ENCODE measurements at regions not wholly inside any gene's neighbourhood (a gene's known extent, or its start where the extent isn't known, plus 50 kb on each side); places are given as distances from the start of the nearest gene placed in this dataset.
"Not testable (repeated sequence)": the region's sequence is repeated elsewhere in the genome, so short reads cannot be mapped to it uniquely, and the experiment has no call there.

DNA sequence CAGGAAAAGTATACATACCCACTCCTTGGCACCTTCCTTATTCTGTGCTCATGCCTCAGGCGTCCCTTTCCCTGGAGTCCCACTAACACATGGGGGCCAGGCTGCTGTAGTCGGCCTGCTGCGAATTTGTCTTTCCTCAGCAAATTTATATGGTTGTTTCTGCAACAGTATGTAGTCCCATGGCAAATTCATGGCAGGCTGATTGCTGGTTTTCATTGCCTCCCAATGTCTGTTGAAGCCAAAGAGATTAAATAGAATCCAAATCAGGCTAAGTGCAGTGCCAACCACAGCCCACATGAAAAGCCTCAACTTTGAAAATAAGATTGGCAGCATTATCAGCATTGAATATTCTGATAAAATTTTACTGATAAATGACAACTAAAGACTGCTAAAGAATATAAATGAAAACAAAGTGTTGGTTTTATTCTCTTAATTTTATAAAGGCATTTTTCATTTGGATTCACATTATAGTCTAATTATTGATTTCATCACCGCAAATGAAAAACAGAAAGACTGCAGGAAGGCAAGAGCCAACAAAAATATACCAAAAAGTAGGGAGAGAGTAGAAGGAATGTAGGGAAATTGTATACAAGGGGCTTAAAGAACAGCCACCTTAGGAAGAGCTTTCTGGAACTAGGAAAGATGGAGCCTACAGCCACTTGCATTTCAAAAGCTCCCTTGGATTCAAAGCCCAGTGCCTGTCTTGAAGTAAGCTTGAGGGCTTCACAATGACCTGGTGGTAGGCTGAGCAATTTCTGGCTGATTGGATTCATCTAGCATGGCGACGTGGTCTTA lies 283.7 kb upstream of the MMADHC start:
- no peak for DNase-seq (ENCODE audit: low read depth)

DNA sequence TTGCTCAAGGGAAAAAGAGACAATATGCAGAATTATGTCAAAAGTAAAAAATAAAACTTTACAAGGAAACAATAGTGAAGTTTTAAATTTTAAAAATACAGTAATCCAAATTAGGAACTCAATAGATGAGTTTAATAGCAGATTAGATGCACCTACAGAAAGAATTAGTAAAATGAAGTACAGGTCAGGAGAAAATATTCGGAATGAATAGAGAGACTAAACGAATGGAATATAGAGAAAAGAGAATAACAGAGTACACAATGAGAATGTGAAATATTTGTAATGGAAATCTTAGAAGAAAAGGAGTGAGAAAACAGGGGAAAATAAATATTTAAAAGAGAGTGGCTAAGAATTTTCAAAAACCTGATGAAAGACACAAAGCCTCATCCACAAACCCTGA lies 275.7 kb upstream of the MMADHC start:
- DNase-seq (ENCODE audit: low read depth), result no peak

DNA sequence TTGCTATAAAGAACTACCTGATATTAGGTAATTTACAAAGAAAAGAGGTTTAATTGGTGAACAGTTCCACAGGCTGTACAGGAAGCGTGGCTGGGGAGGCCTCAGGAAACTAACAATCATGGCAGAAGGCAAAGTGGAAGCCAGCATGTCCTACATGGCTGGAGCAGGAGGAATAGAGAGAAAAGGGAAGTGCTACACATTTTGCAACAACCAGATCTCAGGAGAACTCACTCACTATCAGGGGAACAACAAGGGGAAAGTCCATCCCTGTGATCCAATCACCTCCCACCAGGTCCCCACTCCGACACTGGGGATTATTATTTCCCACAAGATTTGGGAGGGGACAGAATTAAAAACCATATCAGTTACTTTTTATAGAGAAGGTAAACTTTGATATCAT lies 273.5 kb upstream of the MMADHC start:
- DNase-seq (ENCODE audit: low read depth), result peak; percentile 6

- peak; percentile 83 for DNase-seq (ENCODE audit: low read depth)
These were observed 272.8 kb upstream of the MMADHC start for GRCh38 chr2:149860276-149860921.

GRCh38 chr2:149858901-149859634 lies 271.5 kb upstream of the MMADHC start:
- DNase-seq (ENCODE audit: low read depth), result peak; percentile 4

GRCh38 chr2:149858216-149858615 lies 270.6 kb upstream of the MMADHC start:
- DNase-seq (ENCODE audit: low read depth), result no peak

DNA sequence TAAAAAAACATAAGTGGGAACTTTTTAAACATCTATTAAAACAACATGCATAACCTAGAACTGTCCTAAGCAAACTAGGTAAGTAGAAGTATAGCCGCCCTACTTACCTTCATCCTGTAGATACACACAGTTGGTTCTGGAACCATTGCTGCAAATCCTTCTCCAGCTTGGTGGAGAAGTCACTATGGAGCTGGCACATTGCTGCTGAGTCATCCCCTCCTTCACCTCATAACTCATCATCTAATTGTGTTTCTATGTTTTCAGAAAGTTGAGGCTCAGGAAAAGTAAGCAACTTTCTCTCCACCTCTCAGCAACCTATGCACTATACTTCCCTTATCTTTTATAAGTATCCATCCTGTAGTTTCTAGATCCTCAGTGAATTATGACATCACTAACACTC lies 269.8 kb upstream of the MMADHC start:
- DNase-seq (ENCODE audit: low read depth), result peak; percentile 22

DNA sequence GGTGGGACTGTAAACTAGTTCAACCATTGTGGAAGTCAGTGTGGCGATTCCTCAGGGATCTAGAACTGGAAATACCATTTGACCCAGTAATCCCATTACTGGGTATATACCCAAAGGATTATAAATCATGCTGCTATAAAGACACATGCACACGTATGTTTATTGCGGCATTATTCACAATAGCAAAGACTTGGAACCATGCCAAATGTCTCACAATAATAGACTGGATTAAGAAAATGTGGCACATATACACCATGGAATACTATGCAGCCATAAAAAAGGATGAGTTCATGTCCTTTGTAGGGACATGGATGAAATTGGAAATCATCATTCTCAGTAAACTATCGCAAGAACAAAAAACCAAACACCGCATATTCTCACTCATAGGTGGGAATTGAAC lies 268.3 kb upstream of the MMADHC start:
- DNase-seq (ENCODE audit: low read depth), result not testable (repeated sequence)

GRCh38 chr2:149849591-149849990 lies 262.0 kb upstream of the MMADHC start:
- DNase-seq (ENCODE audit: low read depth), result no peak

DNA sequence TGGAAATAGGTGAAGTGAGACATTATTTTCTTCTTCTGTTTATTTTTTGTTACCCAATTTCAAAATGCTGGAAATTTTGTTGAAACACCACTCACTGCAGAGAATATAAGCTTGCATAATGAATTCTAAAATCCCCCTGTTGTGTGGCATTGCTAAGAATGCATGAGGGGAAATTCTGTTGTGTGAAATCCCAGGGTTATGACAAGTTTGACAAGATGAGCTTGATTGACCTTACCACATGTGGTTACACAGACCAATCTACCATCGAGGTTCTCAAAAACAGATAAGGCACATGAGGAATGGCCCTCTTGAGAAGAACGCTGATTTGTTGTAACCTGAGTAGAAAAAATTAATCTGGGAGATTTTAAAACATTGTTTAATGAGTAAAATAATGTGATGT lies 261.6 kb upstream of the MMADHC start:
- no peak for DNase-seq (ENCODE audit: low read depth)

GRCh38 chr2:149841396-149841795 lies 253.8 kb upstream of the MMADHC start:
- no peak for DNase-seq (ENCODE audit: low read depth)

DNA sequence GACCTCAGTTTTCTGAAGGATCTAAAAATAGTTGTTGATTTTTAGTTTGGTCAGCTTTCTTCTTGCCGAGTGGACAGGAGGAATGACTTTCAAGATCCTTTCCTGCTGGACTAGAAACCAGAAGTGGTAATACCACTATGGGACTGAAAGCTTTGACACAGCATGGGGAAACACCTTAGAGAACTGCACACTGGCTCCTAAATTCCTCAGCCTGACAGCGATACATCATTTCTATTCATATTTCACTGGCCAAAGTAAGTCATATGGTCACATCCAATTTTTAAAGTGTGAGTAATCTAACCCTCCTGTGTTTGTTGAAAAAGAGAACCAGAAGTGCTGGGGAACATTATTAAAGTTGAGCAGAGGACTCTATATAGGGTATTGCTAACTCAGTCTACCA lies 244.7 kb upstream of the MMADHC start:
- DNase-seq (ENCODE audit: low read depth), result no peak

DNA sequence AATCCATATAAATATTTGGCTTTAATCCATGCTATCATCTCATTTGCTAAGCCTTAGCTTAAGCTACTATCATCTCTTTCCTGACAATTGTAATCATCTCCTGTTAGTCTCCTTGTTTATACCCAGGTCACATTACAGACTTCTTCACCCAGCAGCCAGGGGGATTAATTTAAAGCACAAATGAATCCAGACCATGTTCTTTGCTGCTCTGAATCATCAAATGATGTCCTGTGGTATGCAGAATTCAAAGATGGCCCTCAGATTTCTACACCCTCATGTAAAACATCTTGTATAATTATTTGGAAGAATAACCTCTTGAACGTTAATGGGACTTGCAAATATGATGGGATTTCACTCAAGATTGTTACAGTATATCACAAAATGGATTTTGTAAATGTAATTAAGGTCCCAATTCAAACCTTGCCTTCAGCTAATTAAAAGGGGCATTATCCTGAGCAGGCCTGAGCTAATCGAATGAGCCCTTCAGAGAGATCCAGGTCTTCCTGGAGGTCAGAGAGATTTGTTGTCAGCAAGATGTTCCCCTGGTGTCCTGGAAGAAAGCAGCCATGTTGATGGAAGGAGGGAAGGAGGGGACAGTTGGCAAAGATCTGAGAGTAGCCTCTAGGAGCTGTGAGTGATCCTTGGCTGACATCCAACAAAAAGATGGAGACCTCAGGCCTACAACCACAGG lies 241.1 kb upstream of the MMADHC start:
- peak; percentile 6 for DNase-seq (ENCODE audit: low read depth)

- DNase-seq (ENCODE audit: low read depth), result peak; percentile 29
These were observed 240.1 kb upstream of the MMADHC start for GRCh38 chr2:149827585-149828126.

GRCh38 chr2:149826471-149827125 lies 239.0 kb upstream of the MMADHC start:
- DNase-seq (ENCODE audit: low read depth), result no peak

- DNase-seq (ENCODE audit: low read depth), result no peak
These were observed 237.9 kb upstream of the MMADHC start for GRCh38 chr2:149825473-149825872.

GRCh38 chr2:149824136-149824535 lies 236.6 kb upstream of the MMADHC start:
- no peak for DNase-seq (ENCODE audit: low read depth)

GRCh38 chr2:149819356-149819957 lies 231.9 kb upstream of the MMADHC start:
- no peak for DNase-seq (ENCODE audit: low read depth)

GRCh38 chr2:149816756-149817551 lies 229.4 kb upstream of the MMADHC start:
- no peak for DNase-seq (ENCODE audit: low read depth)

- no peak for DNase-seq (ENCODE audit: low read depth)
These were observed 228.4 kb upstream of the MMADHC start for GRCh38 chr2:149815941-149816340.

Data from Daoy (cell line).